ENCODE measurements at regions not wholly inside any gene's neighbourhood (a gene's known extent, or its start where the extent isn't known, plus 50 kb on each side); places are given as distances from the start of the nearest gene placed in this dataset.
A peak's percentile ranks its signal among the peaks of the same experiment; 100 is the strongest.

- no peak overlapping the region for H3K4me3 ChIP-seq (ENCODE audit: low read depth in 1 of 3, low read length in 3 of 3)
- no peaks in the 10 kb centered on the region for H3K36me3 ChIP-seq (ENCODE audit: control insufficient read depth in 3 of 3, insufficient read depth in 2 of 3, low read depth in 1 of 3, low read length in 3 of 3)
- 83 to 91% (median 90%) methylated on average over 4 of the region's 4 CpGs for WGBS, 3 donors
- FAIRE-seq (no peak), DNase-seq (no peak)
- no peak overlapping the region for H3K27ac ChIP-seq (ENCODE audit: low read depth in 1 of 3, low read length in 2 of 3)
- H3K4me1 ChIP-seq (ENCODE audit: control insufficient read depth in 3 of 3, insufficient read depth in 2 of 3, low read depth in 1 of 3, low read length in 2 of 3), result no peaks in the 10 kb centered on the region
- H3K27me3 ChIP-seq (ENCODE audit: control insufficient read depth in 3 of 3, insufficient read depth in 3 of 3, low read length in 3 of 3), result no peaks in the 10 kb centered on the region
- no peaks in the 10 kb centered on the region for H3K9me3 ChIP-seq (ENCODE audit: control insufficient read depth in 2 of 2, insufficient read depth in 1 of 2, low read depth in 1 of 2, low read length in 1 of 2)
These were observed 369.2 kb upstream of the COBL start for GRCh38 chr7:51685794-51686193.

DNA sequence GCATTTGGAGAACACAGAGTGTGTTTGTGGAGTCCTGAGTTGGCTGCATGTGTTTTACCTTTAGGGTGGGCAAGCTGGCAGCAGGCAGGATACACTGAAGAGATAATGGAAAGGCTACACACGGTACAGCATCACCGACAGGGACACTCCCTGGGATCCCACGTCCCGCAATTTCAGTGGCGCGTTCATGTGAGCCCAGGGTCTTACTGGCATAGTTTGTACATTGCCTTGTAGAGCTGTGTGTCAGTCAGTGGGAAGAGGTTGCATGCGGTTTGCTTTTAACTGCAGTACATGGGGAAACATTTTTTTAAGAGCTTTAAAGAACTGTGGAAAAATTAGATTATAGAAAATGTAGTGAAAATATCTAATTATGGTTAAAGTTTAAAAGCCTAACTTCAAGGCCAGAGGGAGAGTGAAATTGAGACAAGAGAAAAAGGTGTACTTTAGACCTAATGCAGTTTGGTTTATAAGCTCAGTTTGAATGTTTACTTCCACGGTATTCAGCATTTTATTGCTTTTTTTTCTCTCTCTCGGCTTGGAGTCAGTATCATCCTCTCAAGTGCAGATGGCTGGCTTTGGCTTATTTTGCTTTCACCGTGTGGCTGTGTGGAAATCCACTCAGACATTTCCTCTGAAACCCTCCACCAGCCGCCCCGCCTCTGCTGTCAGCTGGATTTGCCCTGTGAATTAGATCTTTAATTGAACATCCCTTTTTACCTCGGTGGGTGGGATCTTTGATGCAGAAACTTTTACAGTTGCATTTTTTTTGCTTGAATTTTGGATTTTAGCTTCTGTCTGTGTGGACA, 364.2 kb upstream of the COBL start:
- DNase-seq (peak in 1 of 2 donors; percentile 41), FAIRE-seq (no peak)
- no peaks in the 10 kb centered on the region for H3K9me3 ChIP-seq (ENCODE audit: control insufficient read depth in 2 of 2, insufficient read depth in 1 of 2, low read depth in 1 of 2, low read length in 1 of 2)
- H3K27ac ChIP-seq (ENCODE audit: low read depth in 1 of 3, low read length in 2 of 3), result no peak overlapping the region
- no peak overlapping the region for H3K4me3 ChIP-seq (ENCODE audit: low read depth in 1 of 3, low read length in 3 of 3)
- no peaks in the 10 kb centered on the region for H3K36me3 ChIP-seq (ENCODE audit: control insufficient read depth in 3 of 3, insufficient read depth in 2 of 3, low read depth in 1 of 3, low read length in 3 of 3)
- no peaks in the 10 kb centered on the region for H3K27me3 ChIP-seq (ENCODE audit: control insufficient read depth in 3 of 3, insufficient read depth in 3 of 3, low read length in 3 of 3)
- peaks cover 0 to 4% (median 0%) of the 10 kb centered on the region in 3 donors for H3K4me1 ChIP-seq (ENCODE audit: control insufficient read depth in 3 of 3, insufficient read depth in 2 of 3, low read depth in 1 of 3, low read length in 2 of 3)
- WGBS, 3 donors, result 39 to 56% (median 51%) methylated on average over 13 of the region's 13 CpGs

DNA sequence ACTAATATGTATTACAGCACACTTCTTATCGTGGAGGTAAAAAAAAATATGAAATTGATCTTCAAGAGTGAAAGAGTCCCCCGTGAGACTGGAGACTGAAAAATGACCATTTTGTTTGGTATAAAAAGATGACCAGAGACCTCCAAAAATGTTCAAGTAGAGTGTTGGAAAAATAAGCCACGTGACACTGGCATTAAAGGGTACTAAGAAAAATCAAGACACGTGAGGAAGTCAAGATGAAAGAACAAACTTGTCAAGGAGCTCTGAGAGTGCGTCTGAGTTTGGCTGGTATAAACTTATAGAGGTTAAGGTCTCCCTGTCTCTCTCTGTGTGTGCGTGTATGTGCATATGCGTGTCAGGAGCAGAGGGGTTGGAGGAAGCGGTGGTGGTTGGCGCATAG, 362.7 kb upstream of the COBL start:
- Histone ChIP-seq H3K27me3 (ENCODE audit: control insufficient read depth in 3 of 3, insufficient read depth in 3 of 3, low read length in 3 of 3) (no peaks in the 10 kb centered on the region), H3K9me3 (ENCODE audit: control insufficient read depth in 2 of 2, insufficient read depth in 1 of 2, low read depth in 1 of 2, low read length in 1 of 2) (no peaks in the 10 kb centered on the region), H3K4me1 (ENCODE audit: control insufficient read depth in 3 of 3, insufficient read depth in 2 of 3, low read depth in 1 of 3, low read length in 2 of 3) (peaks cover 0 to 4% (median 0%) of the 10 kb centered on the region in 3 donors), H3K27ac (ENCODE audit: low read depth in 1 of 3, low read length in 2 of 3) (no peak overlapping the region), H3K36me3 (ENCODE audit: control insufficient read depth in 3 of 3, insufficient read depth in 2 of 3, low read depth in 1 of 3, low read length in 3 of 3) (no peaks in the 10 kb centered on the region), H3K4me3 (ENCODE audit: low read depth in 1 of 3, low read length in 3 of 3) (no peak overlapping the region)
- DNase-seq (no peak), FAIRE-seq (no peak)
- WGBS, 3 donors, result 83 to 87% (median 86%) methylated on average over 9 of the region's 9 CpGs

- Histone ChIP-seq H3K36me3 (ENCODE audit: control insufficient read depth in 3 of 3, insufficient read depth in 2 of 3, low read depth in 1 of 3, low read length in 3 of 3) (no peaks in the 10 kb centered on the region), H3K4me1 (ENCODE audit: control insufficient read depth in 3 of 3, insufficient read depth in 2 of 3, low read depth in 1 of 3, low read length in 2 of 3) (peaks cover 0 to 6% (median 0%) of the 10 kb centered on the region in 3 donors), H3K9me3 (ENCODE audit: control insufficient read depth in 2 of 2, insufficient read depth in 1 of 2, low read depth in 1 of 2, low read length in 1 of 2) (no peaks in the 10 kb centered on the region), H3K27ac (ENCODE audit: low read depth in 1 of 3, low read length in 2 of 3) (no peak overlapping the region), H3K4me3 (ENCODE audit: low read depth in 1 of 3, low read length in 3 of 3) (no peak overlapping the region), H3K27me3 (ENCODE audit: control insufficient read depth in 3 of 3, insufficient read depth in 3 of 3, low read length in 3 of 3) (no peaks in the 10 kb centered on the region)
- no peak for FAIRE-seq
- DNase-seq, result no peak
- 28 to 48% (median 41%) methylated on average over 5 of the region's 5 CpGs for whole genome bisulfite sequencing, 3 donors
These were observed 350.1 kb upstream of the COBL start for GRCh38 chr7:51666751-51667150.

DNA sequence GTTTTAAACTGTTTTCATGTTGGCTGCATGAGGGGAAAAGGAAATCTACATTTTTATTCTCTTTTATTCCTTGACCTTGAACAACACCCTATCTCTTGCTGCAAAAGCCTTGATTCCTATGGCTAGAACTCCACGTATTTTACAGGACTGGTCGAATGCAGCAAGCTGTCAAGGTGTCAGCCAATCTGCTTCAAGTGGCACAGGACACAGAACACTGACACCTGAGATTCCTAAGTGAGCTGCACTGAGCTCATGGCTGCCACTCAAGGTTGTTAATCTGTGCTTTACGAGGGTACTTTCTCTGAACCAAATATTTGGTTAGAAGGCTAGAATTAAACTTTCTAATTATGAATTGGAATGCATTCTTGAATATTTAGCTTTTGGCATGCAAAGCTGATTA, 349.7 kb upstream of the COBL start:
- Histone ChIP-seq H3K36me3 (ENCODE audit: control insufficient read depth in 3 of 3, insufficient read depth in 2 of 3, low read depth in 1 of 3, low read length in 3 of 3) (no peaks in the 10 kb centered on the region), H3K27me3 (ENCODE audit: control insufficient read depth in 3 of 3, insufficient read depth in 3 of 3, low read length in 3 of 3) (no peaks in the 10 kb centered on the region), H3K4me1 (ENCODE audit: control insufficient read depth in 3 of 3, insufficient read depth in 2 of 3, low read depth in 1 of 3, low read length in 2 of 3) (peaks cover 0 to 6% (median 0%) of the 10 kb centered on the region in 3 donors), H3K4me3 (ENCODE audit: low read depth in 1 of 3, low read length in 3 of 3) (no peak overlapping the region), H3K9me3 (ENCODE audit: control insufficient read depth in 2 of 2, insufficient read depth in 1 of 2, low read depth in 1 of 2, low read length in 1 of 2) (no peaks in the 10 kb centered on the region), H3K27ac (ENCODE audit: low read depth in 1 of 3, low read length in 2 of 3) (no peak overlapping the region)
- DNase-seq, result no peak
- 12 to 23% (median 17%) methylated on average over 3 of the region's 3 CpGs for WGBS, 3 donors
- FAIRE-seq, result no peak

DNA sequence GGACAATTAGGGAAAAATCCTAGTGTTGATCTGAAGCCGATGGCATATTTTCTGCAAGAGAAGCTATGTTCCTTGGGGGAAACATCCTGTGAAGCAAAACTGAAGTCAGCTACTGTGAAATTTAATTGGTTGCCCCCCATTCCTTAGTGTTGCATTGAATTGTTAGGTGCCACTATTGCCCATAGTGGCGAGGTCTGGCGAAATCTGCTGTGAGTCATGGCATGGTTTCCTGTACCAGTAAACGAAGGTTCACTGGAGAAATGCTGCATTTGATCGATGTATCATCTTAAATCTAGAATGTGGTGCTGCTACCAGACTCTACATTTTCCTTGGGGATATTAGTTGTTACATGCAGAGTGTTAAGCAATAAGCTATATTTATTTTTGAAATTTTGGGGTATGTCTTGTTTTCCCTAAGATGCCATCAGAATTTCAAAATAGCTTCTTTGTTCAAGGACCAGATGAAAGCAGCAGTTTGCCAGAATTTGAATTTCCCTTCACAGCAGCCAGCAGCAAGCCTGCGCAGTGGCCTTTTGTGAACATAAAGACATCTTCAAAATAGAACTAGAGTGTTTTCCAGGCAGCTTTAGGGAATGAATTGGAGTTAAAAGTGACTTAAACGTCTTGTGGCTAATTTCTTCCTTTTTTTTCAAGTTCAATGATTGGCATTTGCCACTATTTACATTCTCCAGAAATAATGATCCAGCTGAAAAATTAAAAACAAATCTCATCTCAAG, 348.6 kb upstream of the COBL start:
- Histone ChIP-seq H3K27me3 (ENCODE audit: control insufficient read depth in 3 of 3, insufficient read depth in 3 of 3, low read length in 3 of 3) (no peaks in the 10 kb centered on the region), H3K36me3 (ENCODE audit: control insufficient read depth in 3 of 3, insufficient read depth in 2 of 3, low read depth in 1 of 3, low read length in 3 of 3) (no peaks in the 10 kb centered on the region)
- WGBS, 3 donors, result 74 to 84% (median 83%) methylated on average over 7 of the region's 7 CpGs

GRCh38 chr7:51660516-51660915, 343.9 kb upstream of the COBL start:
- H3K36me3 ChIP-seq (ENCODE audit: control insufficient read depth in 3 of 3, insufficient read depth in 2 of 3, low read depth in 1 of 3, low read length in 3 of 3), result no peaks in the 10 kb centered on the region
- no peaks in the 10 kb centered on the region for H3K4me1 ChIP-seq (ENCODE audit: control insufficient read depth in 3 of 3, insufficient read depth in 2 of 3, low read depth in 1 of 3, low read length in 2 of 3)
- no peak overlapping the region for H3K27ac ChIP-seq (ENCODE audit: low read depth in 1 of 3, low read length in 2 of 3)
- H3K4me3 ChIP-seq (ENCODE audit: low read depth in 1 of 3, low read length in 3 of 3), result no peak overlapping the region
- FAIRE-seq (no peak), DNase-seq (no peak)
- H3K9me3 ChIP-seq (ENCODE audit: control insufficient read depth in 2 of 2, insufficient read depth in 1 of 2, low read depth in 1 of 2, low read length in 1 of 2), result no peaks in the 10 kb centered on the region
- WGBS, 3 donors, result 90 to 93% (median 92%) methylated on average over 7 of the region's 7 CpGs
- H3K27me3 ChIP-seq (ENCODE audit: control insufficient read depth in 3 of 3, insufficient read depth in 3 of 3, low read length in 3 of 3), result no peaks in the 10 kb centered on the region

More for the DNA sequence above, 348.6 kb upstream of the COBL start:
- DNase-seq (no peak), FAIRE-seq (no peak)
- Histone ChIP-seq H3K4me3 (ENCODE audit: low read depth in 1 of 3, low read length in 3 of 3) (no peak overlapping the region), H3K4me1 (ENCODE audit: control insufficient read depth in 3 of 3, insufficient read depth in 2 of 3, low read depth in 1 of 3, low read length in 2 of 3) (peaks cover 0 to 6% (median 0%) of the 10 kb centered on the region in 3 donors), H3K9me3 (ENCODE audit: control insufficient read depth in 2 of 2, insufficient read depth in 1 of 2, low read depth in 1 of 2, low read length in 1 of 2) (no peaks in the 10 kb centered on the region), H3K27ac (ENCODE audit: low read depth in 1 of 3, low read length in 2 of 3) (no peak overlapping the region)

DNA sequence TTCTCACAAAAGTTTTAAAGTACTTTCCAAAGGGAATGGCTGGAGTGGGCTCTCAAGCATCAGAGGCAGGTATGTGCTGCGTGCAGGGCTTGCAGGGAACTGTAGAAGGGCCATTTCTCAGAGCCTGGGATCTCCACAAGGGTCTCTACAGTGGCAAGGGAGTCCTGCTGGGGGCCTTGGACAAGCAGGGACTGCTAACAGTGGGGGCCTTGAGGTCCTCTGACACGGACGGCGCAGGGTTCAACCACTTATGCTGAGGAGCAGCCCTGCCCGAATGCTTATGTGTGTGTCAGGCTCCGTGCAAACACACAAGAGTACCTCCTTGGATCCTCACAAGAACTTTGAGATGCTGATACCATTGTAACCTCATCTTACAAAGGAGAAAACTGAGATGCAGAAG, 342.1 kb upstream of the COBL start:
- no peak for FAIRE-seq
- Histone ChIP-seq H3K27me3 (ENCODE audit: control insufficient read depth in 3 of 3, insufficient read depth in 3 of 3, low read length in 3 of 3) (no peaks in the 10 kb centered on the region), H3K9me3 (ENCODE audit: control insufficient read depth in 2 of 2, insufficient read depth in 1 of 2, low read depth in 1 of 2, low read length in 1 of 2) (no peaks in the 10 kb centered on the region), H3K4me3 (ENCODE audit: low read depth in 1 of 3, low read length in 3 of 3) (no peak overlapping the region), H3K4me1 (ENCODE audit: control insufficient read depth in 3 of 3, insufficient read depth in 2 of 3, low read depth in 1 of 3, low read length in 2 of 3) (no peaks in the 10 kb centered on the region), H3K36me3 (ENCODE audit: control insufficient read depth in 3 of 3, insufficient read depth in 2 of 3, low read depth in 1 of 3, low read length in 3 of 3) (no peaks in the 10 kb centered on the region), H3K27ac (ENCODE audit: low read depth in 1 of 3, low read length in 2 of 3) (no peak overlapping the region)
- WGBS, 3 donors, result 85 to 92% (median 89%) methylated on average over 6 of the region's 6 CpGs
- DNase-seq, result no peak
